Fibroblast of the aortic adventitia (primary cell): ENCODE measurements at regions not wholly inside any gene's neighbourhood (a gene's known extent, or its start where the extent isn't known, plus 50 kb on each side); places are given as distances from the start of the nearest gene placed in this dataset.

Experiments
- DNase-seq: peaks from one replicate; pipeline ENCODE4 v3.0.0-alpha.2; 2010; ENCODE audit warnings: low read depth
- H3K4me3 ChIP-seq: 2 replicates; pipeline ENCODE4 v1.5.1; 2011; ENCODE audit warnings: low read depth, mild to moderate bottlenecking, control low read depth, low read length, moderate library complexity
- CTCF ChIP-seq: IDR thresholded peaks from 2 replicates; pipeline ENCODE4 v1.5.1; 2011; ENCODE audit warnings: mild to moderate bottlenecking, low read length, control low read depth, inconsistent platforms; ENCODE audit not compliant: insufficient read depth

- no peak for TF ChIP-seq CTCF
- no peak overlapping the region for H3K4me3 ChIP-seq
- DNase-seq: no peak
Observed at GRCh38 chr20:19934792-19935491, 82.2 kb upstream of the NAA20 start.

GRCh38 chr20:19935842-19936241 lies 81.3 kb upstream of the NAA20 start:
- no peak for DNase-seq

GRCh38 chr20:19936466-19937200 lies 80.5 kb upstream of the NAA20 start:
- no peak for DNase-seq
- no peak for TF ChIP-seq CTCF
- H3K4me3 ChIP-seq: no peak overlapping the region

More at GRCh38 chr20:19935842-19936241, 81.3 kb upstream of the NAA20 start:
- H3K4me3 ChIP-seq: no peak overlapping the region
- TF ChIP-seq CTCF: no peak

GRCh38 chr20:19937218-19937617 lies 79.9 kb upstream of the NAA20 start:
- no peak for TF ChIP-seq CTCF
- H3K4me3 ChIP-seq: no peak overlapping the region
- no peak for DNase-seq

- no peak for TF ChIP-seq CTCF
- DNase-seq: no peak
- no peak overlapping the region for H3K4me3 ChIP-seq
Observed at GRCh38 chr20:19937651-19938420, 79.3 kb upstream of the NAA20 start.

- DNase-seq: no peak
- H3K4me3 ChIP-seq: no peak overlapping the region
- TF ChIP-seq CTCF: no peak
Observed at GRCh38 chr20:19938421-19939090, 78.6 kb upstream of the NAA20 start.
